NCI-H524 (cell line): ENCODE measurements at regions not wholly inside any gene's neighbourhood (a gene's known extent, or its start where the extent isn't known, plus 50 kb on each side); places are given as distances from the start of the nearest gene placed in this dataset.
"Not testable (repeated sequence)": the region's sequence is repeated elsewhere in the genome, so short reads cannot be mapped to it uniquely, and the experiment has no call there.

Experiments used
- DNase-seq, 2 experiments: peaks; one replicate each; lab custom pipeline; 2025; lab: John Stamatoyannopoulos, UW

GRCh38 chr3:197430934-197431333 is 124.8 kb downstream of the BDH1 start:
- no peak for DNase-seq

GRCh38 chr3:197430502-197430901 is 125.3 kb downstream of the BDH1 start:
- DNase-seq: no peak

GRCh38 chr3:197428952-197429351 is 126.8 kb downstream of the BDH1 start:
- DNase-seq: no peak

GRCh38 chr3:197428117-197428801 is 127.5 kb downstream of the BDH1 start:
- no peak for DNase-seq

GRCh38 chr3:197427021-197427420 is 128.6 kb upstream of the DLG1 start:
- no peak for DNase-seq

- no peak for DNase-seq
Measured at GRCh38 chr3:197426121-197426566, 127.7 kb upstream of the DLG1 start.

- no peak for DNase-seq
Measured at GRCh38 chr3:197425485-197426120, 127.2 kb upstream of the DLG1 start.

GRCh38 chr3:197424674-197425484 is 126.5 kb upstream of the DLG1 start:
- DNase-seq: no peak

- DNase-seq: no peak
Measured at GRCh38 chr3:197424266-197424665, 125.9 kb upstream of the DLG1 start.

GRCh38 chr3:197423376-197423775 is 125.0 kb upstream of the DLG1 start:
- DNase-seq: no peak

GRCh38 chr3:197422506-197422905 is 124.1 kb upstream of the DLG1 start:
- DNase-seq: no peak

- no peak for DNase-seq
Measured at GRCh38 chr3:197421021-197421420, 122.6 kb upstream of the DLG1 start.

GRCh38 chr3:197420566-197420965 is 122.2 kb upstream of the DLG1 start:
- DNase-seq: no peak

GRCh38 chr3:197420115-197420514 is 121.7 kb upstream of the DLG1 start:
- no peak for DNase-seq

GRCh38 chr3:197419696-197420095 is 121.3 kb upstream of the DLG1 start:
- no peak for DNase-seq

GRCh38 chr3:197417911-197418618 is 119.7 kb upstream of the DLG1 start:
- DNase-seq: no peak

- no peak for DNase-seq
Measured at GRCh38 chr3:197417441-197417840, 119.0 kb upstream of the DLG1 start.

GRCh38 chr3:197411899-197412298 is 113.5 kb upstream of the DLG1 start:
- DNase-seq: not testable (repeated sequence)

GRCh38 chr3:197410170-197410569 is 111.8 kb upstream of the DLG1 start:
- DNase-seq: not testable (repeated sequence)

GRCh38 chr3:197408177-197408957 is 110.0 kb upstream of the DLG1 start:
- no peak for DNase-seq

GRCh38 chr3:197407526-197407925 is 109.1 kb upstream of the DLG1 start:
- no peak for DNase-seq
